ENCODE measurements at regions not wholly inside any gene's neighbourhood (a gene's known extent, or its start where the extent isn't known, plus 50 kb on each side); places are given as distances from the start of the nearest gene placed in this dataset.
"Not testable (repeated sequence)": the region's sequence is repeated elsewhere in the genome, so short reads cannot be mapped to it uniquely, and the experiment has no call there.

GRCh38 chr16:64077242-64077641 lies 1044.6 kb downstream of the CDH11 start:
- no peak for DNase-seq (ENCODE audit: low read depth)
- H3K4me3 ChIP-seq (ENCODE audit: low read depth, low read length), result no peak overlapping the region

DNA sequence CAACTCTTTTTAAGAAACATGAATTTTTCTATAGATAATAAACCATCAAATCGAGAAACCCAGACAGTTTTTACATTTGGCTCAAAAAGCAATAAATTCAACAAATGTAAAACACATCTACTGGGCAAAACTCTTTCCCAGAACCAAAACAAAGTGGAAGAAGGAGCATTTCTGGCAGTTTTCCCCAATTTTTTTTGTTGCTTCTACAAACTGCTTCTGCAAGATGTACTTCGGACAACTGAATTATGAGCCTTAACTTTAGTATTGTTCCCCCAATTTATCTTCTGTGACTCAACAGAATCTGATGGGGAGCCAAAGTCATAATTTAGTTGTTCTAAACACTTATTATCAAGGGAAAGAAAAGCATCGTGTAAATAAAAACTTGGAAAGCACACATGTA lies 1047.2 kb downstream of the CDH11 start:
- DNase-seq (ENCODE audit: low read depth), result no peak
- H3K4me3 ChIP-seq (ENCODE audit: low read depth, low read length), result no peak overlapping the region

GRCh38 chr16:64072131-64072730 lies 1049.6 kb downstream of the CDH11 start:
- H3K4me3 ChIP-seq (ENCODE audit: low read depth, low read length); DNase-seq (ENCODE audit: low read depth): not testable (repeated sequence)

DNA sequence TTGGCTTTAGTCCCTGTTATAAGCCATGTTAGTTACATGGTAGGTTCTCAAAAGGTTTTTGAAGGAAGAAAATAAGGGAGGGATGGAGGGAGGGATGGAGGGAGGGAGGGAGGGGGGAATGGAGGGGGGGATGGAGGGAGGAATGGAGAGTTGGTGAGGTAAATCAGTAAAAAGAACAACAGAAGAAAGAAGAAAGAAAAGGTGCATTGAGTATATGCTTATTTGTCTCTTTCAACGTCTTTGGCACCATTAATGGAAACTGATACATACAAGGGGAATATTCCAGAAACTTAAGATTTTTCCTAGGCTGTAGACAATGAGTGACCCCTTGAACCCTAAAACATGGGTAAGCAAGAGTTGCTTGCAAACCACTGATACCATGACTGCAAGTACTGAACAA lies 1056.3 kb downstream of the CDH11 start:
- H3K4me3 ChIP-seq (ENCODE audit: low read depth, low read length), result no peak overlapping the region
- DNase-seq (ENCODE audit: low read depth), result no peak

- no peak for DNase-seq (ENCODE audit: low read depth)
Observed at GRCh38 chr16:64061621-64062020, 1060.2 kb downstream of the CDH11 start.

GRCh38 chr16:64060631-64061030 lies 1061.2 kb downstream of the CDH11 start:
- H3K4me3 ChIP-seq (ENCODE audit: low read depth, low read length), result no peak overlapping the region
- DNase-seq (ENCODE audit: low read depth), result no peak

More at GRCh38 chr16:64061621-64062020, 1060.2 kb downstream of the CDH11 start:
- no peak overlapping the region for H3K4me3 ChIP-seq (ENCODE audit: low read depth, low read length)

DNA sequence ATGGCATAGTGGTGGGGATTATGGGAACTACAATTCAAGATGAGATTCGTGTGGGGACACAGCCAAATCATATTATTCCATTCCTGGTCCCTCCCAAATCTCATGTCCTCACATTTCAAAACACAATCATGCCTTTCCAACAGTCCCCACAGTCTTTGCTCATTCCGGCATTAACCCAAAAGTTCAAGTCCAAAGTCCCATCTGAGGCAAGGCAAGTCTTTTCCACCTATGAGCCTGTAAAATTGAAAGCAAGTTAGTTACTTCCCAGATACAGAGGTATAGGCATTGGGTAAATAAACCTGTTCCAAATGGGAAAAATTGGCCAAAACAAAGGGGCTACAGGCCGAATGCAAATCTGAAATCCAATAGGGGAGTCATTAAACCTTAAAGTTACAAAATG lies 1063.2 kb downstream of the CDH11 start:
- no peak overlapping the region for H3K4me3 ChIP-seq (ENCODE audit: low read depth, low read length)
- no peak for DNase-seq (ENCODE audit: low read depth)

DNA sequence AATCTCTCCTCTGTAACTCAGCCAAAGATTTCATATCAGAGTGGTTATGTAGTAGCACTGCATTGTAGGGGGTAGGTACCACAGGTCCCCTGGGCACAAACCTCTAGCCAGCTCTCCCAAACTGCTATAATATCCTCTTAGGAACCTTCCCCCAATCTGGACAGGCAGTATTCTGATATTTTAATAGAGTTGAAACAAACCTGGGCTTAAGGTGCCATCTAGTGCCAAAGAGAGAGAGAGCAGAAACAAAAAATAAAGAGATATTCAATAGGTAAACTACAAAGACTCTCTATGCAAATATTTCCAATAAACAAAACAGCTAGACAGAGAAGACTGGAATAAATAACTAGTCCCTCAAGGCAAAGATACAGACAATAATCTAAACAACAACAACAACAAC lies 1070.0 kb downstream of the CDH11 start:
- no peak for DNase-seq (ENCODE audit: low read depth)
- H3K4me3 ChIP-seq (ENCODE audit: low read depth, low read length), result no peak overlapping the region

DNA sequence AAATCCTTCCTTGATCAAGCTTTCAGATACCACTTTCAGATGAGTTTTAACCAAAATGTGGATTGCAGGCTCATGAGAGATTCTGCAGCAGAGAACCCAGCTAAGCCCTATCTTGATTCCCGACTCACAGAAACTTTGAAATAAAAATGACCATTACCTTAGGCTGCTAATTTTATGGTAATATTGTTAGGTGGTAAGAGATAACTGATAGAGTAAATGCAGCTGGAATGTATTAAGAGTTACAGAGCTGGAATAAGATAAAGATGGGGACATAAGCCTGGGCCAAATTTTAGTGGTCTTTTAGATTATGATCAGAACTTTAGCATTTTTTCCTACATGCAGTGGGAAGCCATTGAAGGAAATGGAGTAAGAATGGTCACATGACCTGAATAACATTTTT lies 1074.0 kb downstream of the CDH11 start:
- no peak for DNase-seq (ENCODE audit: low read depth)
- H3K4me3 ChIP-seq (ENCODE audit: low read depth, low read length), result no peak overlapping the region

DNA sequence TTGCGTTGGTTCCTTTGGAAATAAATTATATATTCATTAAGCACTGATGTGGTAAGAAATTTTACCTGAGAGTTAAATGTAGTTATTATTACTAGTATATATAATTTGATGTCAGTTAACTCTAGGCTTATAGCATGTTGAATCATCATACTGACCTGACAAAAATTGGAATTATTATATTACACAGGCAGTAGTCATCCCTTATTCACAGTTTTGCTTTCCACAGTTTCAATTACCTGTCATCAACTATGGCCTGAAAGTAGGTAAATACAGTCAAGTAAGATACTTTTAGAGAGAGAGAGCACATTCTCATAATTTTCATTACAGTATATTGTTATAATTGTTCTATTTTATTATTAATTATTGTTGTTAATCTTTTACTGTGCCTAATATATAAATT lies 1074.7 kb downstream of the CDH11 start:
- no peak for DNase-seq (ENCODE audit: low read depth)
- H3K4me3 ChIP-seq (ENCODE audit: low read depth, low read length), result no peak overlapping the region

DNA sequence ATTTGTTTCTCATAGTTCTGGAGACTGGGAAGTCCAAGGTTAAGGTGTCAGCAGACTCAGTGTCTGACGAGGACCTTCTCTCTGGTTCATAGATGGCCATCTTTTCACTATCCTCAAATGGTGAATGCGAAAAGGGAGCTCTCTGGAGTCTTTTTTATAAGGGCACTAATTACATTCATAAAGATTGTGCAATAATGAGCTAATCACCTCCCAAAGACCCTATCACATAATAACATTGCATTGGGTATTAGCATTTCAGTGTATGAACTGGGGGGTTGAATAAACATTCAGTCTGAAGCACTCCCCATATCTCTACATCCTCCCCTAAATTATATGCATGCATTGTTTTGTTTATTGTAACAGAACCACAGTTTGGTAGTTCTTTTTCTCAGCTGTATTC lies 1086.5 kb downstream of the CDH11 start:
- H3K4me3 ChIP-seq (ENCODE audit: low read depth, low read length), result no peak overlapping the region
- DNase-seq (ENCODE audit: low read depth), result no peak

GRCh38 chr16:64019339-64019738 lies 1102.5 kb downstream of the CDH11 start:
- no peak for DNase-seq (ENCODE audit: low read depth)
- H3K4me3 ChIP-seq (ENCODE audit: low read depth, low read length), result no peak overlapping the region

DNA sequence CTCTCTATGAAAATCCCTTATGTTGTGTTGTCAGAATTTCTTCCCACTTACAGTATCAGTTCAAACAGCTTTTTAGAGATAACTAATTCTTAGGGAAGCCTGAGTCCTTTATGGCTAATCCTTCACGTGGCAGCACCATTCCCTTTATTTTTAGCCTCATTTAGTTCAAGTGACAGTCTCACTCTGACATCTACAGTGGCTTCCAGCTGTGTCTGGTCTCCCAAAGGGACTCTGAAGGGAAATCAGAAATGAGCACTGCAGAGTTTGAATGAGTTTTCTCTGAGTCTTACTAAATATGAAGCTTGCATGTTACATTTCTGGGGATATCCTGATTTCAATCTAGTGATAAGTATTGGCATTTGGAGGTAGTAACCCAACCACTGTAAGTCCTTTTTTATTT lies 1104.1 kb downstream of the CDH11 start:
- H3K4me3 ChIP-seq (ENCODE audit: low read depth, low read length), result no peak overlapping the region
- DNase-seq (ENCODE audit: low read depth), result no peak

- no peak overlapping the region for H3K4me3 ChIP-seq (ENCODE audit: low read depth, low read length)
- DNase-seq (ENCODE audit: low read depth), result no peak
Observed at GRCh38 chr16:64013856-64014255, 1108.0 kb downstream of the CDH11 start.

DNA sequence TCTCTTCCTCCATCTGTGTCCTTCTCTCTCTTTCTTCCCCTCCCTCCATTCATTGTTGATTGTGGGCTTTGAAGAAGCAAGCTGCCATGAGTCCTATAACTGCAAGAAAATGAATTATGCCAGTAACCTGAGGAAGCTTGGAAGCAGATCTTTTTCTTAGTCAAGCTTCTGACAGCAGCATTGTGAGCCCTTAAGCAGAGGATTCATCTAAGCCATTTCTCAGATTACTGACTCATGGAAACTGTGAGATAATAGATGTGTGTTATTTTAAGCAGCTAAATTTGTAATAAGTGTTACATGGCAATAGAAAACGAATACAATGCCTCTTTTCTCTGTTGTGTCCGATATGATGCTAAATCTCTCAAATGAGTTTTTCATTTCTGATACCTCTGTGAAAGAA lies 1109.7 kb downstream of the CDH11 start:
- H3K4me3 ChIP-seq (ENCODE audit: low read depth, low read length), result no peak overlapping the region
- peak; percentile 4 for DNase-seq (ENCODE audit: low read depth)

DNA sequence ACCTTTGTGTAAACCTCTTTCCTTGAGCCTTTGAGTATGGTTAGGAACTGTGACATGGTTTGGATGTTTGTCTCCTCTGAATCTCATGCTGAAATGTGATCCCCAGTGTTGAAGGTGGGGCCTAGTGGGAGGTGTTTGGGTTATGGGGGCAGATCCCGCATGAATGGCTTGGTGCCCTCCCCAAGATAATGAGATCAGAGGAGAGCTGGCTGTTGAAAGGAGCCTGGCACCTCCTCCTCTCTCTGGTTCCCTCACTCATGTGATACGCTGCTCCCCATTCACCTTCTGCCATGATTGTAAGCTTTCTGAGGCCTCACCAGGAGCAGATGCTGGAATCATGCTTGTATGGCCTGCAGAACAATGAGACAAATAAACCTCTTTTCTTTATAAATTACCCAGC lies 1110.2 kb downstream of the CDH11 start:
- DNase-seq (ENCODE audit: low read depth), result no peak
- no peak overlapping the region for H3K4me3 ChIP-seq (ENCODE audit: low read depth, low read length)

GRCh38 chr16:64008131-64008530 lies 1113.7 kb downstream of the CDH11 start:
- DNase-seq (ENCODE audit: low read depth), result no peak
- H3K4me3 ChIP-seq (ENCODE audit: low read depth, low read length), result no peak overlapping the region

GRCh38 chr16:64004116-64004515 lies 1117.7 kb downstream of the CDH11 start:
- no peak for DNase-seq (ENCODE audit: low read depth)
- no peak overlapping the region for H3K4me3 ChIP-seq (ENCODE audit: low read depth, low read length)

DNA sequence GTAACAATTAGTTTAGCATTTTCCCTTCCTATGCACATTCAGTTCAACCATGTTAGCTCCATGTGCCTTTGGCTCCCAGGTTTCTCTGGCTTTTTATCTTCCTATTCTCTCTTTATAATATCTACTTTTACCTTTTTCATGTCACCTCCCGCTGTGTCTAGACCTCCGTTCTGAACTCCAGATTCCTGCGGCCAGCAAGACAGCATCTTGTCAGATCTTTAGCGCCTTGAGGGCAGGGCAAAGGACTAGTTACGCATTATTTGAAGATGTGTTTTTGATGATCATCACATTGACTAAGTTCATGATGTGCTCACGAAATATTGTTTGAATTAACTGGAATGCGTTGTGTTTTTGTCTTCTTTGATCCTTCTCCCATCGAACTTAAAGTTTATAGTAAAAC lies 1126.8 kb downstream of the CDH11 start:
- DNase-seq (ENCODE audit: low read depth), result no peak
- H3K4me3 ChIP-seq (ENCODE audit: low read depth, low read length), result no peak overlapping the region

- no peak overlapping the region for H3K4me3 ChIP-seq (ENCODE audit: low read depth, low read length)
- DNase-seq (ENCODE audit: low read depth), result no peak
Observed at GRCh38 chr16:63983401-63983800, 1138.5 kb downstream of the CDH11 start.

GRCh38 chr16:63982741-63983140 lies 1139.1 kb downstream of the CDH11 start:
- DNase-seq (ENCODE audit: low read depth), result no peak
- no peak overlapping the region for H3K4me3 ChIP-seq (ENCODE audit: low read depth, low read length)

GRCh38 chr16:63982110-63982509 lies 1139.8 kb downstream of the CDH11 start:
- H3K4me3 ChIP-seq (ENCODE audit: low read depth, low read length), result no peak overlapping the region
- DNase-seq (ENCODE audit: low read depth), result no peak

All from skeletal muscle cell (primary cell).